HCT116 (cell line): ENCODE measurements at regions not wholly inside any gene's neighbourhood (a gene's known extent, or its start where the extent isn't known, plus 50 kb on each side); places are given as distances from the start of the nearest gene placed in this dataset.

Experiments
- ATAC-seq: fragments of 200-7000 bp; cut with Tn5 transposase; 2 replicates; pipeline ENCODE4 v1.9.1; 2020; ENCODE audit warnings: mild to moderate bottlenecking, moderate library complexity
- BruUV-seq: library from RNA; stranded (reverse); fragments of 400-500 nt; replicated peaks from 2 replicates; lab custom pipeline; 2021; lab: Mats Ljungman, UMichigan
- CTCF ChIA-PET: fragments of 300-600 bp; sonication (Branson Sonifier 250); formaldehyde crosslinking; loops from one replicate; lab custom pipeline; 2021; ENCODE audit warnings: antibody characterized with exemption; lab: Charles Lee
- POLR2A ChIA-PET: fragments of 300-600, 350-600 bp; sonication (Branson Sonifier 250); formaldehyde crosslinking; loops from one replicate; lab custom pipeline; 2021; ENCODE audit warnings: antibody characterized with exemption; lab: Charles Lee
- RAD21 ChIA-PET, 2 experiments: fragments of 300-600 bp; sonication (Branson Sonifier 250); formaldehyde crosslinking; loops; one replicate each; lab custom pipeline; 2023; ENCODE audit warnings: low total read pairs in 2 of 2; ENCODE audit not compliant: uncharacterized antibody in 2 of 2, unreplicated experiment in 2 of 2, low non-redundant PET in 1 of 2; lab: Charles Lee
- DNase-seq: peaks from one replicate; pipeline ENCODE4 v3.0.0-alpha.2; 2010; ENCODE audit warnings: low read depth, low spot score
- H2AFZ ChIP-seq: fragments of 200-600 bp; shearing (Covaris generic), sonication (generic); 2 replicates; pipeline ENCODE4 v1.6.1; 2017; ENCODE audit warnings: low read depth, mixed run types, mixed read lengths, antibody characterized with exemption, low read length; ENCODE audit not compliant: poor library complexity, severe bottlenecking
- H3K27ac ChIP-seq: 2 replicates; pipeline ENCODE4 v1.5.1; 2012; ENCODE audit warnings: low read depth, low read length
- H3K27me3 ChIP-seq: fragments of 200-600 bp; sonication (generic); 2 replicates; pipeline ENCODE4 v1.6.1; 2016; ENCODE audit warnings: mixed run types, low read length, mixed read lengths; ENCODE audit not compliant: insufficient read depth
- H3K36me3 ChIP-seq, 2 experiments: fragments of 200-500 bp in 1 of 2; fragments of 200-600 bp in 1 of 2; sonication (Bioruptor generic) in 1 of 2; sonication (generic) in 1 of 2; 2 replicates each; pipeline versions ENCODE4 v1.5.1 to v1.6.1; 2014 to 2016; ENCODE audit warnings: low read length in 2 of 2, inconsistent platforms in 1 of 2, mixed read lengths in 1 of 2, mixed run types in 1 of 2; ENCODE audit not compliant: insufficient read depth in 2 of 2, control insufficient read depth in 1 of 2
- H3K4me1 ChIP-seq, 2 experiments: fragments of 200-600 bp in 1 of 2; sonication (generic) in 1 of 2; 2 replicates each; pipeline versions ENCODE4 v1.5.1 to v1.6.1; 2012 to 2017; ENCODE audit warnings: low read length in 2 of 2, inconsistent platforms in 1 of 2, mild to moderate bottlenecking in 1 of 2, mixed read lengths in 1 of 2, mixed run types in 1 of 2, moderate library complexity in 1 of 2; ENCODE audit not compliant: insufficient read depth in 2 of 2, control insufficient read depth in 1 of 2
- H3K4me2 ChIP-seq: fragments of 200-600 bp; sonication (generic); 2 replicates; pipeline ENCODE4 v1.6.1; 2017; ENCODE audit warnings: mixed run types, low read length, mixed read lengths
- H3K4me3 ChIP-seq, 2 experiments: fragments of 200-600 bp in 1 of 2; sonication (generic) in 1 of 2; replicated peaks in 1 of 2; 2 replicates each; pipeline ENCODE4 v1.5.1; 2011 to 2016; ENCODE audit warnings: low read length in 2 of 2, control low read depth in 1 of 2, low read depth in 1 of 2, mild to moderate bottlenecking in 1 of 2, mixed read lengths in 1 of 2, mixed run types in 1 of 2
- H3K79me2 ChIP-seq: fragments of 200-600 bp; sonication (generic); 2 replicates; pipeline ENCODE4 v1.6.1; 2017; ENCODE audit warnings: mild to moderate bottlenecking, mixed run types, low read length, moderate library complexity, mixed read lengths; ENCODE audit not compliant: insufficient read depth
- H3K9ac ChIP-seq: fragments of 200-600 bp; sonication (generic); 2 replicates; pipeline ENCODE4 v1.6.1; 2016; ENCODE audit warnings: low read length, mixed read lengths
- H3K9me2 ChIP-seq: fragments of 200-600 bp; sonication (generic), shearing (Covaris generic); 2 replicates; pipeline ENCODE4 v1.6.1; 2017; ENCODE audit warnings: mixed run types, mild to moderate bottlenecking, moderate library complexity; ENCODE audit not compliant: insufficient read depth
- H3K9me3 ChIP-seq, 2 experiments: fragments of 200-500 bp in 1 of 2; fragments of 200-600 bp in 1 of 2; sonication (Bioruptor generic) in 1 of 2; sonication (generic) in 1 of 2; 2 replicates each; pipeline ENCODE4 v1.6.1; 2014 to 2017; ENCODE audit warnings: low read length in 2 of 2, mixed read lengths in 2 of 2, inconsistent platforms in 1 of 2, low read depth in 1 of 2, mild to moderate bottlenecking in 1 of 2, mixed run types in 1 of 2, moderate library complexity in 1 of 2; ENCODE audit not compliant: control insufficient read depth in 1 of 2, insufficient read depth in 1 of 2
- H4K20me1 ChIP-seq: fragments of 200-600 bp; sonication (generic), shearing (Covaris generic); 2 replicates; pipeline ENCODE4 v1.6.1; 2017; ENCODE audit warnings: mixed run types, mild to moderate bottlenecking, moderate library complexity; ENCODE audit not compliant: insufficient read depth
- ATF3 ChIP-seq: IDR thresholded peaks from 2 replicates; pipeline ENCODE4 v1.6.1; 2012
- CBX3 ChIP-seq: IDR thresholded peaks from 2 replicates; pipeline ENCODE4 v1.6.1; 2012; ENCODE audit warnings: low read depth
- CEBPB ChIP-seq: IDR thresholded peaks from 2 replicates; pipeline ENCODE4 v1.6.1; 2012; ENCODE audit warnings: low read depth
- EGR1 ChIP-seq: IDR thresholded peaks from 2 replicates; pipeline ENCODE4 v1.6.1; 2012; ENCODE audit warnings: low read depth
- ELF1 ChIP-seq: IDR thresholded peaks from 2 replicates; pipeline ENCODE4 v1.6.1; 2012; ENCODE audit warnings: low read depth, borderline replicate concordance
- EZH2phosphoT487 ChIP-seq: fragments of 200-600 bp; IDR thresholded peaks from 2 replicates; pipeline ENCODE4 v1.6.1; 2018; ENCODE audit warnings: antibody characterized with exemption, borderline replicate concordance
- FOSL1 ChIP-seq: IDR thresholded peaks from 2 replicates; pipeline ENCODE4 v1.6.1; 2012; ENCODE audit warnings: low read depth
- POLR2AphosphoS5 ChIP-seq: IDR thresholded peaks from 2 replicates; pipeline ENCODE4 v1.6.1; 2011; ENCODE audit warnings: mild to moderate bottlenecking, low read depth, low read length, moderate library complexity
- RAD21 ChIP-seq: IDR thresholded peaks from 2 replicates; pipeline ENCODE4 v1.6.1; 2012; ENCODE audit warnings: low read depth, mild to moderate bottlenecking
- SIN3A ChIP-seq: IDR thresholded peaks from 2 replicates; pipeline ENCODE4 v1.6.1; 2012; ENCODE audit warnings: low read depth
- TCF7L2 ChIP-seq: IDR thresholded peaks from 2 replicates; pipeline ENCODE4 v1.7.0; 2011; ENCODE audit warnings: borderline replicate concordance, inconsistent platforms; ENCODE audit not compliant: insufficient read depth, insufficient read length; ENCODE audit errors: extremely low read depth
- ZFX ChIP-seq: fragments of 450-650 bp; IDR thresholded peaks from 2 replicates; pipeline ENCODE4 v1.6.1; 2017
- ZNF274 ChIP-seq: fragments of 200-500 bp; sonication (Bioruptor generic); IDR thresholded peaks from 2 replicates; pipeline ENCODE4 v1.6.1; 2014; ENCODE audit warnings: mild to moderate bottlenecking, low read depth, low read length, inconsistent platforms
- intact Hi-C: fragments of 100-400 bp; cut with micrococcal nuclease; formaldehyde crosslinking; loops from 2 replicates; pipeline ENCODE4 v1.10.0; 2022
- TF ChIP-seq, protein P1 (sequence below), 3 experiments: fragments of 200-600 bp in 1 of 3; sonication (generic) in 1 of 3; IDR thresholded peaks in 2 of 3; conservative IDR thresholded peaks in 1 of 3; 2 replicates each; pipeline ENCODE4 v1.5.1; 2012 to 2017; ENCODE audit warnings: low read depth in 2 of 3, low read length in 2 of 3, antibody characterized with exemption in 1 of 3, borderline replicate concordance in 1 of 3, control low read depth in 1 of 3, mild to moderate bottlenecking in 1 of 3, mixed read lengths in 1 of 3, mixed run types in 1 of 3, moderate library complexity in 1 of 3; ENCODE audit not compliant: insufficient read depth in 1 of 3
- TF ChIP-seq, protein P2 (sequence below): IDR thresholded peaks from 2 replicates; pipeline ENCODE4 v1.6.1; 2011; ENCODE audit warnings: mild to moderate bottlenecking, low read length, moderate library complexity; ENCODE audit not compliant: insufficient replicate concordance; ENCODE audit errors: extremely low read depth

DNA sequence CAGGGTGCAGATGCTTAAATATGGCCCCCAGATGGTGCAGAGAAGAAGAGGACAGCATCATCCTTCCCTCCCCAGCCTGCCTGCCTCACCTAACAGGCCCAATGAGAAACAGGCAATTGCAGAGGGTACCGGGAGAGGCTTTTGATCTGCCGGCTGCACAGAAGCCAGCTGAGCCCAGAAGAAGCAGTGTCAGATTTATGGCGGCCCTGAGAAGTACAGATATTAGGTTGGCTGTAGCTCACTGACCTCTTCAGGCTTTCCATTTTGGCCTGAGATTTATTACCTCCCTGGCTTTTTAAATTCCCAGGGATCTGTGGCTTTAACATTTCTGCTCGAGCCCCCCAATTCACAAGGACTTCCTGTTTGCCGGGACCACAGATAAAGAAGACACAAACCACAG lies 278.7 kb downstream of the EN1 start:
- POLR2A ChIA-PET, result no interaction called here
- no peaks in the 10 kb centered on the region for H3K9me2 ChIP-seq
- no peak overlapping the region for H3K4me3 ChIP-seq
- CTCF ChIA-PET, result no interaction called here
- intact Hi-C loops, result no loop called here
- no peaks in the 10 kb centered on the region for H4K20me1 ChIP-seq
- no peaks in the 10 kb centered on the region for H3K9me3 ChIP-seq
- H3K4me2 ChIP-seq, result no peak overlapping the region
- DNase-seq (no peak), ATAC-seq (no peak)
- no peaks in the 10 kb centered on the region for H3K79me2 ChIP-seq
- no TSS peak for BruUV-seq
- TF ChIP-seq EGR1, result no peak
- no peak overlapping the region for H3K9ac ChIP-seq
- H3K4me1 ChIP-seq, result no peaks in the 10 kb centered on the region
- H3K36me3 ChIP-seq, result no peaks in the 10 kb centered on the region
- H3K27ac ChIP-seq, result no peak overlapping the region
- H3K27me3 ChIP-seq, result peaks cover 14% of the 10 kb centered on the region
- no peak overlapping the region for H2AFZ ChIP-seq
- RAD21 ChIA-PET, result no interaction called here

- POLR2A ChIA-PET, result no interaction called here
- TF ChIP-seq RAD21 (no peak), CEBPB (no peak), ELF1 (no peak), CBX3 (no peak), EGR1 (no peak), ZNF274 (no peak), FOSL1 (no peak), EZH2phosphoT487 (no peak), ATF3 (no peak), SIN3A (no peak), TCF7L2 (no peak), ZFX (no peak), POLR2AphosphoS5 (no peak)
- TF ChIP-seq, protein P1, sequence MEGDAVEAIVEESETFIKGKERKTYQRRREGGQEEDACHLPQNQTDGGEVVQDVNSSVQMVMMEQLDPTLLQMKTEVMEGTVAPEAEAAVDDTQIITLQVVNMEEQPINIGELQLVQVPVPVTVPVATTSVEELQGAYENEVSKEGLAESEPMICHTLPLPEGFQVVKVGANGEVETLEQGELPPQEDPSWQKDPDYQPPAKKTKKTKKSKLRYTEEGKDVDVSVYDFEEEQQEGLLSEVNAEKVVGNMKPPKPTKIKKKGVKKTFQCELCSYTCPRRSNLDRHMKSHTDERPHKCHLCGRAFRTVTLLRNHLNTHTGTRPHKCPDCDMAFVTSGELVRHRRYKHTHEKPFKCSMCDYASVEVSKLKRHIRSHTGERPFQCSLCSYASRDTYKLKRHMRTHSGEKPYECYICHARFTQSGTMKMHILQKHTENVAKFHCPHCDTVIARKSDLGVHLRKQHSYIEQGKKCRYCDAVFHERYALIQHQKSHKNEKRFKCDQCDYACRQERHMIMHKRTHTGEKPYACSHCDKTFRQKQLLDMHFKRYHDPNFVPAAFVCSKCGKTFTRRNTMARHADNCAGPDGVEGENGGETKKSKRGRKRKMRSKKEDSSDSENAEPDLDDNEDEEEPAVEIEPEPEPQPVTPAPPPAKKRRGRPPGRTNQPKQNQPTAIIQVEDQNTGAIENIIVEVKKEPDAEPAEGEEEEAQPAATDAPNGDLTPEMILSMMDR (IDR thresholded peaks at IDR 0.05 in 2 of 3, conservative IDR thresholded peaks at IDR 0.05 in 1 of 3; ENCODE audit: borderline replicate concordance in 1 of 3, insufficient read depth in 1 of 3, low read depth in 2 of 3, low read length in 2 of 3), result no peak
- TF ChIP-seq, protein P2, sequence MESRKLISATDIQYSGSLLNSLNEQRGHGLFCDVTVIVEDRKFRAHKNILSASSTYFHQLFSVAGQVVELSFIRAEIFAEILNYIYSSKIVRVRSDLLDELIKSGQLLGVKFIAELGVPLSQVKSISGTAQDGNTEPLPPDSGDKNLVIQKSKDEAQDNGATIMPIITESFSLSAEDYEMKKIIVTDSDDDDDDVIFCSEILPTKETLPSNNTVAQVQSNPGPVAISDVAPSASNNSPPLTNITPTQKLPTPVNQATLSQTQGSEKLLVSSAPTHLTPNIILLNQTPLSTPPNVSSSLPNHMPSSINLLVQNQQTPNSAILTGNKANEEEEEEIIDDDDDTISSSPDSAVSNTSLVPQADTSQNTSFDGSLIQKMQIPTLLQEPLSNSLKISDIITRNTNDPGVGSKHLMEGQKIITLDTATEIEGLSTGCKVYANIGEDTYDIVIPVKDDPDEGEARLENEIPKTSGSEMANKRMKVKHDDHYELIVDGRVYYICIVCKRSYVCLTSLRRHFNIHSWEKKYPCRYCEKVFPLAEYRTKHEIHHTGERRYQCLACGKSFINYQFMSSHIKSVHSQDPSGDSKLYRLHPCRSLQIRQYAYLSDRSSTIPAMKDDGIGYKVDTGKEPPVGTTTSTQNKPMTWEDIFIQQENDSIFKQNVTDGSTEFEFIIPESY, result no peak
- RAD21 ChIA-PET, result no interaction called here
- Histone ChIP-seq H3K4me1 (no peaks in the 10 kb centered on the region), H3K4me2 (no peak overlapping the region), H3K9ac (no peak overlapping the region), H3K9me3 (no peaks in the 10 kb centered on the region), H3K36me3 (no peaks in the 10 kb centered on the region), H2AFZ (no peak overlapping the region), H3K9me2 (no peaks in the 10 kb centered on the region), H4K20me1 (no peaks in the 10 kb centered on the region), H3K27ac (no peak overlapping the region), H3K27me3 (peaks cover 14% of the 10 kb centered on the region), H3K79me2 (no peaks in the 10 kb centered on the region), H3K4me3 (no peak overlapping the region)
- DNase-seq (no peak), ATAC-seq (no peak)
- no TSS peak for BruUV-seq
- CTCF ChIA-PET, result interaction anchor here (1.5 kb wide), 1 partner anchor 290 kb away, joined by 4 read pairs; no protein-coding TSS in a partner anchor
- intact Hi-C loops, result no loop called here
These were observed 281.5 kb downstream of the EN1 start for GRCh38 chr2:118565786-118566540.
